Brain microvascular endothelial cell (primary cell): ENCODE measurements at regions not wholly inside any gene's neighbourhood (a gene's known extent, or its start where the extent isn't known, plus 50 kb on each side); places are given as distances from the start of the nearest gene placed in this dataset.

Experiments used
- DNase-seq: peaks from one replicate; pipeline ENCODE4 v3.0.0-alpha.2; 2020
- H3K27ac ChIP-seq: fragments of 250-450 bp; sonication (Bioruptor Pico); 2 replicates; pipeline ENCODE4 v1.5.1; 2020; ENCODE audit warnings: mild to moderate bottlenecking, moderate library complexity
- H3K27me3 ChIP-seq: fragments of 250-450 bp; sonication (Bioruptor Pico); replicated peaks from 2 replicates; pipeline ENCODE4 v1.5.1; 2020; ENCODE audit warnings: mild to moderate bottlenecking
- H3K36me3 ChIP-seq: fragments of 250-450 bp; sonication (Bioruptor Pico); replicated peaks from 2 replicates; pipeline ENCODE4 v1.5.1; 2020; ENCODE audit warnings: mild to moderate bottlenecking
- H3K4me3 ChIP-seq: 2 replicates; pipeline ENCODE4 v1.5.1; 2011; ENCODE audit warnings: low read depth, mild to moderate bottlenecking, control low read depth, low read length, moderate library complexity
- in situ Hi-C: cut with HindIII; loops from 2 replicates; pipeline ENCODE4 v1.10.0; 2017; ENCODE audit warnings: low sequenced_read_pairs, low pct_ligation_motif_present
- TF ChIP-seq, protein P1 (sequence below): IDR thresholded peaks from 2 replicates; pipeline ENCODE4 v1.5.1; 2011; ENCODE audit warnings: low read depth, mild to moderate bottlenecking, moderate library complexity, low read length, control low read depth, inconsistent platforms; ENCODE audit errors: missing control alignments

DNA sequence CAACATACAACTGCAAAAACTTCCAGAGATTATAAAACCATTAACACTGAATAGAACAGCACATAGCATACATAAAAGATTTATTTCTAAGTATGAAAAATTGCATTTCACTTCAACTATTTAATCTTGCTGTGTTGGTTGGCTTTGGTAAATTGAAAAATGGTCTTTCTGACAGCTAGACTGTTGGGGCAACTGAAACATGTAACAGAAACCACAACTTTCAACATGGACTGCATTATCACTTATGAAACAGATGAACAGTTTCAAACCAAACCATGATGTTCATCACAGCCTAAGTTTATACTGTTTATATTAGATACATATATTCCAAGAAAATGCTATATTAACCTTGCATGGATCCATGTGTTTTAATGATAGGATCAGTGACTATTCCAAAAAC lies 324.1 kb upstream of the PCDH9 start:
- in situ Hi-C loops: no loop called here
- Histone ChIP-seq H3K4me3 (no peak overlapping the region), H3K27me3 (no peaks in the 10 kb centered on the region), H3K27ac (no peak overlapping the region), H3K36me3 (no peaks in the 10 kb centered on the region)
- DNase-seq: no peak
- TF ChIP-seq, protein P1, sequence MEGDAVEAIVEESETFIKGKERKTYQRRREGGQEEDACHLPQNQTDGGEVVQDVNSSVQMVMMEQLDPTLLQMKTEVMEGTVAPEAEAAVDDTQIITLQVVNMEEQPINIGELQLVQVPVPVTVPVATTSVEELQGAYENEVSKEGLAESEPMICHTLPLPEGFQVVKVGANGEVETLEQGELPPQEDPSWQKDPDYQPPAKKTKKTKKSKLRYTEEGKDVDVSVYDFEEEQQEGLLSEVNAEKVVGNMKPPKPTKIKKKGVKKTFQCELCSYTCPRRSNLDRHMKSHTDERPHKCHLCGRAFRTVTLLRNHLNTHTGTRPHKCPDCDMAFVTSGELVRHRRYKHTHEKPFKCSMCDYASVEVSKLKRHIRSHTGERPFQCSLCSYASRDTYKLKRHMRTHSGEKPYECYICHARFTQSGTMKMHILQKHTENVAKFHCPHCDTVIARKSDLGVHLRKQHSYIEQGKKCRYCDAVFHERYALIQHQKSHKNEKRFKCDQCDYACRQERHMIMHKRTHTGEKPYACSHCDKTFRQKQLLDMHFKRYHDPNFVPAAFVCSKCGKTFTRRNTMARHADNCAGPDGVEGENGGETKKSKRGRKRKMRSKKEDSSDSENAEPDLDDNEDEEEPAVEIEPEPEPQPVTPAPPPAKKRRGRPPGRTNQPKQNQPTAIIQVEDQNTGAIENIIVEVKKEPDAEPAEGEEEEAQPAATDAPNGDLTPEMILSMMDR: no peak

DNA sequence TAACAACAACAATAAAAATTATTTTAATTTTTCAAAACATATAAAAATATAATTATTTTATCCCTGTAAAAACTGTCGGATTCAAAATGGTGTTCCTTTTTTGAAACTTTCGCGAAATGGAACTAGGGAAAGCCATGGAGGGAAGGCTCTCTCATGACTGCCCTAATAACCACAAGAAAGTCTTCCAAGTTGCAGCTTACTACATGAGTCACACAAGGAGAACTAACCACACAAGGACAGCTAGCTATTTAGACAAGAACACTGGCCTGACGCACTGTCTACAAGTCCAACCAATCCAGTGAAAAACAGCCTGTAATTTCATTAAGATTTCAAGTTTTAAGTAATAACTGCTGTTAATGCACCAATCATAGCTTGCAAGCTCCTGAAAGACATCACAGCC lies 319.2 kb upstream of the PCDH9 start:
- DNase-seq: peak; percentile 91
- in situ Hi-C loops: no loop called here
- H3K36me3 ChIP-seq: no peaks in the 10 kb centered on the region
- no peak overlapping the region for H3K4me3 ChIP-seq
- TF ChIP-seq, protein P1: no peak
- H3K27ac ChIP-seq: peak overlapping the region; percentile 24
- no peaks in the 10 kb centered on the region for H3K27me3 ChIP-seq

DNA sequence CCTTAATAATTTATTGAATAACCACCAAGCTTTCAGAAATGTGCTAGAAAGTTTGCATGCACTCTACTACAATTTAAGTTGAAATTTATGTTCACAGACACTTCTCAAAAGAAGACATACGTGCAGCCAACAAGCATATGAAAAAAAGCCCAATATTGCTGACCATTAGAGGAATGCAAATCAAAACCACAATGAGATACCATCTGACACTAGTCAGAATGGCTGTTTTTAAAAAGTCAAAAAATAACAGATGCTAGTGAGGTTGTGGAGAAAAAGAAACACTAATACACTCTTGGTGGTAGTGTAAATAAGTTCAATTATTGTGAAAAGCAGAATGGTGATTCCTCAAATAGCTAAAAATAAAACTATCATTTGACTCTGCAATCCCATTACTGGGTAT lies 308.8 kb upstream of the PCDH9 start:
- in situ Hi-C loops: no loop called here
- H3K4me3 ChIP-seq: no peak overlapping the region
- no peaks in the 10 kb centered on the region for H3K27me3 ChIP-seq
- no peaks in the 10 kb centered on the region for H3K36me3 ChIP-seq
- H3K27ac ChIP-seq: no peak overlapping the region
- TF ChIP-seq, protein P1: no peak
- DNase-seq: no peak

DNA sequence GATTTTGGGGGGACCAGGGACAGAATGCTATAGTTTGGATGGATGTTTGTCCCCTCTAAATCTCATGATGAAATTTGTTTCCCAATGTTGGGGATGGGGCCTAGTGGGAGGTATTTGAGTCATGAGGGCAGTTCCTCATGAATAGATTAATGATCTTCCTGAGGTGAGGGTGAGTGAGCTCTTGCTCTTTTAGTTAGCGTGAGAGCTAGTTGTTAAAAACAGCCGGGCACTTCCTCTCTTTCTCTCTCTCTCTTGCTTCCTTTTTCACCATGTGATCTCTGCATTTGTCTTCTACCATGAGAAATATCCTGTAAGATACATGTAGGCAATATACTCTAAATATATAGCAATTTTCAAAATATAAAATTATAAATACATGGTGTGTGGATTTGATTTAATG lies 290.8 kb upstream of the PCDH9 start:
- Histone ChIP-seq H3K4me3 (no peak overlapping the region), H3K36me3 (no peaks in the 10 kb centered on the region), H3K27ac (no peak overlapping the region), H3K27me3 (no peaks in the 10 kb centered on the region)
- in situ Hi-C loops: no loop called here
- TF ChIP-seq, protein P1: no peak
- no peak for DNase-seq

DNA sequence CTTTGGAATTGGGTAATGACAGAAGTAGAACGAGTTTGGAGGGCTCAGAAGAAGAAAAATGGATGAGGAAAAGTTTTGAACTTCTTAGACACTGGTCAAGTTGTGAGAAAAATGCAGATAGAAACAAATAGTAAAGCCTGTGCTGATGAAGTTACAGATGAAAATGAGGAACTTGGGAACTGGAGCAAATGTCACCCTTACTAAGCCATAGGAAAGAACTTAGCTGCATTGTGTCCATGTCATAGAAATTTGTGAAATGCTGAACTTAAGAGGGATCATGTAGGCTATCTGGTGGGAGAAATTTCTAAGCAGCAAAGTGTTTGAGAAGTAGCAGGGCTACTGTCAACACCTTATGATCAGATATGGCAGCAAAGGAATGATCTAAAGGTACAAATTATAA lies 289.2 kb upstream of the PCDH9 start:
- H3K27me3 ChIP-seq: no peaks in the 10 kb centered on the region
- no peak overlapping the region for H3K4me3 ChIP-seq
- DNase-seq: no peak
- H3K36me3 ChIP-seq: no peaks in the 10 kb centered on the region
- in situ Hi-C loops: no loop called here
- H3K27ac ChIP-seq: no peak overlapping the region
- TF ChIP-seq, protein P1: no peak

DNA sequence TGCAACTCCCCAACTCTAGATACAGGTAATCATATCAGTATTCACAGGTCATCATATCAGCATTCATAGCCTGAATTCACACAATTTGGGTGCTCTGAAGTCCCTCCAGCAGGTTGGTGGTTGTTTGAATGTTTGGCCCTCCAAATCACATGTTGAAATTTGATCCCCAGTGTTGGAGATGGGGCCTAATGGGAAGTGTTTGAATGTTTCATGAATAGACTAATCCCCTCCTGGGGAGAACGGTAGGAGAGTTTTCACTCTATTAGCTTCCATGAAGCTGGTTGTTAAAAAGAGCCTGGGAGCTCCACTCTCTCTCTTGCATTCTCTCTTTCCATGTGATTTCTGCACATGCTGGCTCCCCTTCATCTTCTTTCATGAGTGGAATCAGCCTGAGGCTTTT lies 288.6 kb upstream of the PCDH9 start:
- in situ Hi-C loops: no loop called here
- no peaks in the 10 kb centered on the region for H3K36me3 ChIP-seq
- DNase-seq: no peak
- H3K4me3 ChIP-seq: no peak overlapping the region
- TF ChIP-seq, protein P1: no peak
- no peaks in the 10 kb centered on the region for H3K27me3 ChIP-seq
- no peak overlapping the region for H3K27ac ChIP-seq
